Coronary artery (tissue), 2 donors: ENCODE measurements at regions not wholly inside any gene's neighbourhood (a gene's known extent, or its start where the extent isn't known, plus 50 kb on each side); places are given as distances from the start of the nearest gene placed in this dataset.

Experiments used
- DNase-seq: peaks from one replicate; pipeline ENCODE4 v3.0.0-alpha.2; 2017; ENCODE audit warnings: low spot score
- H3K27ac ChIP-seq, 2 donors: fragments of 200-600 bp; sonication (generic); one replicate each; pipeline ENCODE4 v1.5.1; 2016 to 2019
- H3K4me3 ChIP-seq: fragments of 200-600 bp; sonication (generic); 2 replicates; pipeline ENCODE4 v1.5.1; 2016; ENCODE audit warnings: mild to moderate bottlenecking, moderate library complexity
- CTCF ChIP-seq: fragments of 200-600 bp; sonication (generic); IDR thresholded peaks from one replicate; pipeline ENCODE4 v1.5.1; 2019; ENCODE audit warnings: antibody characterized with exemption

GRCh38 chr11:92511522-92512203 is 287.0 kb downstream of the FAT3 start:
- Histone ChIP-seq H3K4me3 (no peak overlapping the region), H3K27ac (no peak overlapping the region)
- no peak for DNase-seq
- TF ChIP-seq CTCF = no peak

- no peak for DNase-seq
- H3K4me3 ChIP-seq = no peak overlapping the region
- no peak overlapping the region for H3K27ac ChIP-seq
- no peak for TF ChIP-seq CTCF
Measured at GRCh38 chr11:92512204-92512569, 287.6 kb downstream of the FAT3 start.

GRCh38 chr11:92523611-92524010 is 299.0 kb downstream of the FAT3 start:
- no peak for TF ChIP-seq CTCF
- H3K27ac ChIP-seq = no peak overlapping the region
- DNase-seq = no peak
- no peak overlapping the region for H3K4me3 ChIP-seq

- DNase-seq = no peak
- H3K4me3 ChIP-seq = no peak overlapping the region
- no peak for TF ChIP-seq CTCF
- H3K27ac ChIP-seq = no peak overlapping the region
Measured at GRCh38 chr11:92524542-92524941, 299.9 kb downstream of the FAT3 start.

GRCh38 chr11:92527467-92527866 is 302.8 kb downstream of the FAT3 start:
- peak overlapping the region; percentile 48 for H3K4me3 ChIP-seq
- DNase-seq = no peak
- peak overlapping the region in 1 of 2 donors; percentile 49 for H3K27ac ChIP-seq
- TF ChIP-seq CTCF = no peak

- no peak for DNase-seq
- Histone ChIP-seq H3K27ac (peak overlapping the region in 1 of 2 donors; percentile 49), H3K4me3 (peak overlapping the region; percentile 48)
- TF ChIP-seq CTCF = no peak
Measured at GRCh38 chr11:92528001-92528400, 303.4 kb downstream of the FAT3 start.

- no peak overlapping the region for H3K27ac ChIP-seq
- no peak for DNase-seq
- no peak for TF ChIP-seq CTCF
- H3K4me3 ChIP-seq = no peak overlapping the region
Measured at GRCh38 chr11:92531065-92531739, 306.6 kb downstream of the FAT3 start.
